ENCODE measurements at regions not wholly inside any gene's neighbourhood (a gene's known extent, or its start where the extent isn't known, plus 50 kb on each side); places are given as distances from the start of the nearest gene placed in this dataset.

GRCh38 chr13:76542176-76542575 lies 344.0 kb downstream of the KCTD12 start:
- H3K18ac ChIP-seq (ENCODE audit: insufficient read length, low read depth, low read length), result no peak overlapping the region
- no peak overlapping the region for H3K4me2 ChIP-seq (ENCODE audit: insufficient read depth, insufficient read length, low read length)
- no peaks in the 10 kb centered on the region for H3K4me1 ChIP-seq (ENCODE audit: insufficient read depth, low read length)
- H4K20me1 ChIP-seq (ENCODE audit: control insufficient read depth, insufficient read depth, insufficient read length), result no peaks in the 10 kb centered on the region
- no peak overlapping the region for H3K56ac ChIP-seq (ENCODE audit: insufficient read length, low read depth, low read length)
- H2AFZ ChIP-seq (ENCODE audit: low read length), result no peak overlapping the region
- no peaks in the 10 kb centered on the region for H3K23me2 ChIP-seq (ENCODE audit: insufficient read length, low read depth, low read length, poor library complexity, severe bottlenecking)
- no peak overlapping the region for H3K4ac ChIP-seq (ENCODE audit: low read depth, low read length)
- H3K79me1 ChIP-seq (ENCODE audit: insufficient read depth, low read depth, low read length, poor library complexity, severe bottlenecking), result no peaks in the 10 kb centered on the region
- no peak overlapping the region for H3K23ac ChIP-seq (ENCODE audit: insufficient read length, low read depth, low read length)
- no peak overlapping the region for H2BK20ac ChIP-seq (ENCODE audit: low read depth, low read length, poor library complexity, severe bottlenecking)
- H3K14ac ChIP-seq (ENCODE audit: insufficient read depth, low read length), result no peak overlapping the region
- H2BK12ac ChIP-seq (ENCODE audit: insufficient read length, low read depth, low read length), result no peak overlapping the region
- Mint-ChIP-seq H3K4me3 (no peak overlapping the region), H3K27ac (no peak overlapping the region), H3K27me3 (ENCODE audit: low read depth) (no peaks in the 10 kb centered on the region), H3K36me3 (ENCODE audit: insufficient read depth in 1 of 3, low read depth in 3 of 3) (peaks cover 0 to 5% (median 0%) of the 10 kb centered on the region in 3 experiments; a peak in 2 of 7 replicates), H3K4me1 (peaks cover 7 to 10% of the 10 kb centered on the region in 2 experiments), H3K9me3 (peaks cover 0 to 4% of the 10 kb centered on the region in 2 experiments; a peak in 1 of 5 replicates)
- H3K79me2 ChIP-seq (ENCODE audit: insufficient read depth, low read length), result no peaks in the 10 kb centered on the region
- no peak overlapping the region for H4K91ac ChIP-seq (ENCODE audit: insufficient read length, low read depth, low read length)
- H4K5ac ChIP-seq (ENCODE audit: insufficient read length, low read depth, low read length), result no peak overlapping the region
- H3T11ph ChIP-seq (ENCODE audit: low read length), result no peak overlapping the region
- H2BK5ac ChIP-seq (ENCODE audit: insufficient read length, low read length), result no peak overlapping the region
- no peak overlapping the region for H2BK15ac ChIP-seq (ENCODE audit: low read depth, low read length)
- H3K9ac ChIP-seq (ENCODE audit: extremely low read depth, insufficient read length, low read length), result no peak overlapping the region
- DNase-seq, result no peak
- H3K9me3 ChIP-seq (ENCODE audit: control insufficient read depth, low read depth, low read length), result no peaks in the 10 kb centered on the region
- no peak overlapping the region for H2BK120ac ChIP-seq (ENCODE audit: low read depth, low read length, poor library complexity, severe bottlenecking)
- H3K27me3 ChIP-seq (ENCODE audit: insufficient read depth, low read length), result no peaks in the 10 kb centered on the region
- no peak overlapping the region for H4K8ac ChIP-seq (replicated peaks; ENCODE audit: insufficient read length, low read depth, low read length)
- no peak overlapping the region for H2AK5ac ChIP-seq (ENCODE audit: insufficient read length, low read length)
- no peak overlapping the region for H3K27ac ChIP-seq (ENCODE audit: insufficient read length, low read depth, low read length)
- WGBS (ENCODE audit: extremely low coverage, insufficient read length, low lambda C conversion rate), result no CpG with 5 or more reads among the region's 4 CpGs
- no peak for TF ChIP-seq CTCF (conservative IDR thresholded peaks at IDR 0.05)
